Activated CD4-positive, alpha-beta memory T cell treated with anti-CD3 and anti-CD28 coated beads, Interleukin-2, amount 10 ng/mL, durations not matched to agents 7 days and 5 days (primary cell): ENCODE measurements at regions not wholly inside any gene's neighbourhood (a gene's known extent, or its start where the extent isn't known, plus 50 kb on each side); places are given as distances from the start of the nearest gene placed in this dataset.

Experiments
- CTCF ChIA-PET: fragments of 350-600 bp; sonication (Branson Sonifier 250); formaldehyde crosslinking; loops from one replicate; lab custom pipeline; 2021; ENCODE audit warnings: antibody characterized with exemption, inconsistent platforms; lab: Charles Lee
- POLR2A ChIA-PET: fragments of 350-600 bp; sonication (Branson Sonifier 250); formaldehyde crosslinking; loops from one replicate; lab custom pipeline; 2021; ENCODE audit warnings: antibody characterized with exemption; lab: Charles Lee
- DNase-seq: peaks from one replicate; pipeline ENCODE4 v3.0.0-alpha.2; 2020
- H3K27ac Mint-ChIP-seq: one replicate; pipeline ENCODE4 v1.8.0; 2021; ENCODE audit warnings: mild to moderate bottlenecking, mixed read lengths
- H3K27me3 Mint-ChIP-seq: one replicate; pipeline ENCODE4 v1.8.0; 2021; ENCODE audit warnings: mixed read lengths
- H3K36me3 Mint-ChIP-seq: one replicate; pipeline ENCODE4 v1.8.0; 2021; ENCODE audit warnings: low read depth, mixed read lengths
- H3K4me1 Mint-ChIP-seq: one replicate; pipeline ENCODE4 v1.8.0; 2021; ENCODE audit warnings: mixed read lengths
- H3K4me3 Mint-ChIP-seq: one replicate; pipeline ENCODE4 v1.8.0; 2021; ENCODE audit warnings: mild to moderate bottlenecking, mixed read lengths
- H3K9me3 Mint-ChIP-seq: one replicate; pipeline ENCODE4 v1.8.0; 2021; ENCODE audit warnings: mixed read lengths

- H3K4me3 Mint-ChIP-seq, result no peak overlapping the region
- POLR2A ChIA-PET, result no interaction called here
- H3K9me3 Mint-ChIP-seq, result no peaks in the 10 kb centered on the region
Measured at GRCh38 chr1:221161571-221162041, 282.4 kb downstream of the HLX start.

GRCh38 chr1:221162352-221162751 is 283.1 kb downstream of the HLX start:
- H3K4me3 Mint-ChIP-seq, result no peak overlapping the region
- H3K4me1 Mint-ChIP-seq, result no peaks in the 10 kb centered on the region
- no peaks in the 10 kb centered on the region for H3K9me3 Mint-ChIP-seq
- ChIA-PET POLR2A (no interaction called here), CTCF (interaction anchor here (0.7 kb wide), 1 partner anchor 637 kb away, joined by 3 read pairs; no protein-coding TSS in a partner anchor)
- no peaks in the 10 kb centered on the region for H3K27me3 Mint-ChIP-seq
- no peaks in the 10 kb centered on the region for H3K36me3 Mint-ChIP-seq
- H3K27ac Mint-ChIP-seq, result no peak overlapping the region
- no peak for DNase-seq

More at GRCh38 chr1:221161571-221162041, 282.4 kb downstream of the HLX start:
- no peaks in the 10 kb centered on the region for H3K27me3 Mint-ChIP-seq
- H3K27ac Mint-ChIP-seq, result no peak overlapping the region
- no peak for DNase-seq
- H3K36me3 Mint-ChIP-seq, result no peaks in the 10 kb centered on the region
- CTCF ChIA-PET, result no interaction called here
- H3K4me1 Mint-ChIP-seq, result no peaks in the 10 kb centered on the region

GRCh38 chr1:221162939-221163338 is 283.7 kb downstream of the HLX start:
- ChIA-PET CTCF (no interaction called here), POLR2A (no interaction called here)
- H3K27me3 Mint-ChIP-seq, result no peaks in the 10 kb centered on the region
- no peak for DNase-seq
- H3K9me3 Mint-ChIP-seq, result no peaks in the 10 kb centered on the region
- no peak overlapping the region for H3K4me3 Mint-ChIP-seq
- H3K27ac Mint-ChIP-seq, result no peak overlapping the region
- H3K4me1 Mint-ChIP-seq, result no peaks in the 10 kb centered on the region
- H3K36me3 Mint-ChIP-seq, result no peaks in the 10 kb centered on the region

- CTCF ChIA-PET, result no interaction called here
- H3K27me3 Mint-ChIP-seq, result no peaks in the 10 kb centered on the region
- no peak for DNase-seq
- H3K27ac Mint-ChIP-seq, result no peak overlapping the region
- H3K36me3 Mint-ChIP-seq, result no peaks in the 10 kb centered on the region
- no peak overlapping the region for H3K4me3 Mint-ChIP-seq
- no peaks in the 10 kb centered on the region for H3K4me1 Mint-ChIP-seq
- POLR2A ChIA-PET, result no interaction called here
- H3K9me3 Mint-ChIP-seq, result no peaks in the 10 kb centered on the region
Measured at GRCh38 chr1:221164029-221164428, 284.8 kb downstream of the HLX start.

- Mint-ChIP-seq H3K27ac (no peak overlapping the region), H3K9me3 (no peaks in the 10 kb centered on the region), H3K36me3 (no peaks in the 10 kb centered on the region), H3K4me3 (no peak overlapping the region), H3K4me1 (no peaks in the 10 kb centered on the region), H3K27me3 (no peaks in the 10 kb centered on the region)
- CTCF ChIA-PET, result no interaction called here
- DNase-seq, result no peak
- POLR2A ChIA-PET, result no interaction called here
Measured at GRCh38 chr1:221164951-221165838, 286.0 kb downstream of the HLX start.

- no peaks in the 10 kb centered on the region for H3K27me3 Mint-ChIP-seq
- H3K4me1 Mint-ChIP-seq, result no peaks in the 10 kb centered on the region
- POLR2A ChIA-PET, result no interaction called here
- CTCF ChIA-PET, result interaction anchor here (1.0 kb wide), 1 partner anchor 38 kb away, joined by 3 read pairs; no protein-coding TSS in a partner anchor
- no peak overlapping the region for H3K4me3 Mint-ChIP-seq
- DNase-seq, result no peak
- no peaks in the 10 kb centered on the region for H3K9me3 Mint-ChIP-seq
- no peak overlapping the region for H3K27ac Mint-ChIP-seq
- no peaks in the 10 kb centered on the region for H3K36me3 Mint-ChIP-seq
Measured at GRCh38 chr1:221165839-221166500, 286.7 kb downstream of the HLX start.

GRCh38 chr1:221166559-221167318 is 287.5 kb downstream of the HLX start:
- DNase-seq, result no peak
- H3K27me3 Mint-ChIP-seq, result no peaks in the 10 kb centered on the region
- no peak overlapping the region for H3K27ac Mint-ChIP-seq
- H3K4me3 Mint-ChIP-seq, result no peak overlapping the region
- no peaks in the 10 kb centered on the region for H3K4me1 Mint-ChIP-seq
- H3K36me3 Mint-ChIP-seq, result no peaks in the 10 kb centered on the region
- ChIA-PET POLR2A (no interaction called here), CTCF (interaction anchor here (1.0 kb wide), 1 partner anchor 37 kb away, joined by 3 read pairs; no protein-coding TSS in a partner anchor)
- no peaks in the 10 kb centered on the region for H3K9me3 Mint-ChIP-seq

GRCh38 chr1:221169447-221169889 is 290.2 kb downstream of the HLX start:
- DNase-seq, result no peak
- ChIA-PET CTCF (no interaction called here), POLR2A (no interaction called here)
- no peak overlapping the region for H3K27ac Mint-ChIP-seq
- H3K36me3 Mint-ChIP-seq, result no peaks in the 10 kb centered on the region
- H3K4me1 Mint-ChIP-seq, result no peaks in the 10 kb centered on the region
- no peak overlapping the region for H3K4me3 Mint-ChIP-seq
- H3K27me3 Mint-ChIP-seq, result no peaks in the 10 kb centered on the region
- H3K9me3 Mint-ChIP-seq, result no peaks in the 10 kb centered on the region

- CTCF ChIA-PET, result no interaction called here
- H3K27ac Mint-ChIP-seq, result no peak overlapping the region
- no peaks in the 10 kb centered on the region for H3K4me1 Mint-ChIP-seq
- no peaks in the 10 kb centered on the region for H3K9me3 Mint-ChIP-seq
- H3K4me3 Mint-ChIP-seq, result no peak overlapping the region
- POLR2A ChIA-PET, result no interaction called here
- no peaks in the 10 kb centered on the region for H3K36me3 Mint-ChIP-seq
- no peak for DNase-seq
- H3K27me3 Mint-ChIP-seq, result no peaks in the 10 kb centered on the region
Measured at GRCh38 chr1:221170171-221170570, 290.9 kb downstream of the HLX start.

- Mint-ChIP-seq H3K4me1 (no peaks in the 10 kb centered on the region), H3K4me3 (no peak overlapping the region), H3K36me3 (no peaks in the 10 kb centered on the region), H3K27me3 (no peaks in the 10 kb centered on the region), H3K9me3 (no peaks in the 10 kb centered on the region), H3K27ac (no peak overlapping the region)
- POLR2A ChIA-PET, result no interaction called here
- CTCF ChIA-PET, result no interaction called here
- no peak for DNase-seq
Measured at GRCh38 chr1:221171768-221172167, 292.5 kb downstream of the HLX start.

GRCh38 chr1:221172841-221173240 is 293.6 kb downstream of the HLX start:
- Mint-ChIP-seq H3K4me3 (no peak overlapping the region), H3K9me3 (no peaks in the 10 kb centered on the region), H3K4me1 (no peaks in the 10 kb centered on the region), H3K36me3 (no peaks in the 10 kb centered on the region), H3K27ac (no peak overlapping the region), H3K27me3 (no peaks in the 10 kb centered on the region)
- CTCF ChIA-PET, result no interaction called here
- DNase-seq, result no peak
- POLR2A ChIA-PET, result no interaction called here

GRCh38 chr1:221174330-221174993 is 295.2 kb downstream of the HLX start:
- no peak overlapping the region for H3K27ac Mint-ChIP-seq
- no peak overlapping the region for H3K4me3 Mint-ChIP-seq
- no peaks in the 10 kb centered on the region for H3K27me3 Mint-ChIP-seq
- no peaks in the 10 kb centered on the region for H3K4me1 Mint-ChIP-seq
- DNase-seq, result no peak
- CTCF ChIA-PET, result no interaction called here
- POLR2A ChIA-PET, result no interaction called here
- no peaks in the 10 kb centered on the region for H3K9me3 Mint-ChIP-seq
- no peaks in the 10 kb centered on the region for H3K36me3 Mint-ChIP-seq
